ENCODE measurements at regions not wholly inside any gene's neighbourhood (a gene's known extent, or its start where the extent isn't known, plus 50 kb on each side); places are given as distances from the start of the nearest gene placed in this dataset.
"Not testable (repeated sequence)": the region's sequence is repeated elsewhere in the genome, so short reads cannot be mapped to it uniquely, and the experiment has no call there.

GRCh38 chr6:27112974-27113373 is 134.5 kb upstream of the PRSS16 start:
- no peak for FAIRE-seq

DNA sequence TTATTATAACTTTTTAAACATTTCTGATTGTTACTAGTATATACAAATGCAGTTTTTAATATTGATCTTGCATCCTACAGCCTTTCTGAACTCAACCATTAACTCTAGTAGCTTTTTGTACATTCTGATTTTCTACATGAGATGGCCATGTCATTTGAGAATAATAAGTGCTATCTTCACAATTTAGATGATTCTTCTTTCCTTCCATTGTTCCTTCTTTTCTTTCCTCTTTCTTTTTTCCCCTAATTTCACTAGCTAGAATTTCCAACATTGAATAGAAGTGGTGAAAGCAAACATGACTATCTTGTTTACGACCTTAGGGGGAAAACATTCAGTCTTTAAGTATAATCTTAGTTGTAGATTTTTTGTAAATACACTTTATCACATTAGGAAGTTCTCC is 128.2 kb upstream of the PRSS16 start:
- no peak for FAIRE-seq

DNA sequence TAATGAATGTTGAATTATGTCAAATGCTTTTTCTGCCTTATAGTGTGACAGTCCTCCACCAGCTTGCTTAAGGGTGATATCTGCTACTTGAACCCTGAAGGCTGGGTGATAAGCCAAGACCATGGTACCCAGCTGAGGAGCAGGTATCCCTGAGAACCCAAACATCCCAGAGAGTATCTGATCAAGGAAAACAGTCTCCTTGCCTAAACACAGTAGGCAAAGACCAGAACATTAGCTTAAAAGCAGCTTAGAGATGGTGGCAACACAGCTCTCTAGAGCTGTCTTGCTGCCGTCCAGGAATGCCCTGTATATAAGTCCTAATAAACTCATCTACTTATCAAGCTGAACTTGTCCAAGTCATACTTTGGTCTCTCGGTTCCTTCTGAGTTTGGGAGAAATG is 127.7 kb upstream of the PRSS16 start:
- FAIRE-seq, result no peak

DNA sequence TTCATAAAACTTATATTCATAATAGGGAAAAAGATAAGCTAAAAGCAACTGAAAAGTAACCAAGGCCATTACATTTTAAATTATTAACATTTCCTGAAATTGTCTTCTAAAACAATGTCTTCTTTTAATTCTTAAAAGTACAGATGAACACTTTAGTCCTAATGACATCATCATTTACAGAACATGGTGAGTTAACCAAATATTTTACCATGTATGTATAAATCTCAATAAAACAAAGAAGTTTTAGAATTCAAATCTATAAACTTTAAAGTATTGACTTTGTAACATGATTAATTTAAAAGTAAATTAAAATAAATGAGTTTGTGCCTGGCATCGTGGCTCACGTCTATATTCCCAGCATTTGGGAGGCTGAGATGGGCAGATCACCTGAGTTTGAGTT is 125.9 kb upstream of the PRSS16 start:
- no peak for FAIRE-seq

DNA sequence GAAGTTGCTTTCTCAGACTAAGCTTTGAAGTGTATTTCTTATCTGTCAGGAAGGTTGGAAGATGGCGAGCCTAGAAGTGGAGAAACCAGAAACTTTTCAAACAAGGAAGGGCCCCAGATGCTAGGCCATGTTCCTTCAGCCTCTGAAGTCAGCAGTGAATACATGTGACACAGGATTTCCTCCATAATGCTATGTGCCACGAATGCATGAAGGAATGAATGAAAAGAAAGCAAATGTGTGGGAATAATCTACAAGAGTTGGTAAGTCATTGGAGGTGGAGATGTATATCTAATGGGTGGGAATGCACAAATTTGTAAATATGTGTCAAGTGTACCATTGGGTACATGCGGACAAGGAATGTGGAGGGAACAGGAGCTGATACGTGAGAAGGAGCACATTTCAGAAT is 123.2 kb upstream of the PRSS16 start:
- FAIRE-seq, result no peak

GRCh38 chr6:27126046-27126814 is 121.3 kb upstream of the PRSS16 start:
- no peak for FAIRE-seq

- no peak for FAIRE-seq
These were observed 120.5 kb upstream of the PRSS16 start for GRCh38 chr6:27126815-27127537.

GRCh38 chr6:27127874-27128273 is 119.6 kb upstream of the PRSS16 start:
- FAIRE-seq, result not testable (repeated sequence)

DNA sequence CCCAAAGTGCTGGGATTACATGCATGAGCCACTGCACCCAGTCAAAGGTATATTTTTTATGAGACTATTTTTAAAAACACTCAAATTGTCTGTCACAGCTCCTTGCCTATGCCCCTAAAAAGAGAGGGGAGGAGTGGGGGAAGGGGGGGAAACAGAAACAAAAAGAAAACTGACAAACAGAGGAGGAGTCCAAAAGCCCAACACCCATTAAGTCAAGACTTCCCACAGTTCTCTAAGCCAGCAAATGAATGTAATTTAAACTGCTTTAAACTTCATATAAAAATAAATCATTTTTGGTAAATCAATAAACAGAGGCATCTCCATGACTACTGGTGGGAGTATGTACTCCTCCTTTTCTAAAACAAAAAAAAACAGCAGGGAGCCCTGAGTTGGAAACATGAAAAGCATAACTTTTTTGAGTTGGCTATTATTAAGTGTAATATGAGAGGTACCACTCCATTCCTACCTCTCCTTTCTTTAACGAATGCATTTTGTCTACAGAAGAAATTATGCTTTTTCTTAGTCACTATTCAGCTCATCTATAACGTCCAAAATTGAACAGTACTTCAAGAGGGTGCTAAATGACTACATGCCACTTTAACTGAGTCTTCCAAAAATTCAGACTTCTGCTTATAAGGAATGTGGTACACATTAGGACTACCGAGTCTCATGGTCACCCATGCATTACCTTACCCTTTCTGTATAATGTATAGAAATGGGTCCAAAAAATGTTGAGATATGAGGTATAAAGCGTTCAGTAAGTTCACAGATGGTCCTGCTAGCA is 119.0 kb upstream of the PRSS16 start:
- no peak for FAIRE-seq

DNA sequence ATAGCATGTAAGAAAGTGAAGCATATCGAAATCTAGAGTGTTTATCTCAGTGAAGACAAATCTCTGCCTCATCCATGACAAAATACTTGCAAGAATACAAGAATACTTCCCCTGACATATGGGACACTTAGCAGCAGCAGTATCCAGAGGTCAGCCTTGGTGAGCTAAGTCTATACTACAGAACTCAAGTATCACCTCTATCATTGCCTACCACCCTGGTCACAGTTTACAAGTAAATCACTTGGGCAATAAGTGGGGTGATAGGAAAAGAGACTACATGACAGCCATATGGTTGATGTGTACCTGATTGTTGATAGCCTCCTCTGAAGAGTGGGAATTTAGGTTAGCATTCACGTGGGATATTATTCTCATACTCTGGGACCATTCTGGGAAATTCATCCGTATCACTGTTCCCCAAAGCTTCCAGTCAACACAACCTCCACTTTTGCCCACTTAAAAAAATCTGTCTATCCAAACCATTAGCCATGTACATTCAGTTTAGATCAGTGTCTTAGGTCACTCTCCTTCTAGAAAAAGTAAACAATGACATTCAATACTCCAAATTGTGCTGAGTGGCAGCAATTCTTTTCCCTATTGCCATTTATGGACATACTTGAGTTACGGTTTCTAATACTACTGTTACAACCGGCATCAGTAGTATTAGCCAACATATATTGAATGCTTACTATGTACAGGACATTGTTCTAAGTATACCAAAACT is 118.2 kb upstream of the PRSS16 start:
- FAIRE-seq, result no peak

- FAIRE-seq, result no peak
These were observed 117.6 kb upstream of the PRSS16 start for GRCh38 chr6:27129917-27130316.

- no peak for FAIRE-seq
These were observed 116.7 kb upstream of the PRSS16 start for GRCh38 chr6:27130668-27131428.

DNA sequence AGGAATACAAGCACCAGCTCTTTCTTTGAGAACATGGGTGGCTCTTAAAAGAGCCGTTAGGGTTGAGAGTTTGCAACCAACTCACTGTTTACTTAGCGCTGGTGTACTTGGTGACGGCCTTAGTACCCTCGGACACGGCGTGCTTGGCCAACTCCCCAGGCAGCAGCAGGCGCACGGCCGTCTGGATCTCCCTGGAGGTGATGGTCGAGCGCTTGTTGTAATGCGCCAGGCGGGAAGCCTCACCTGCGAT is 115.3 kb upstream of the PRSS16 start:
- not testable (repeated sequence) for FAIRE-seq

- peak; percentile 72 for FAIRE-seq
These were observed 114.8 kb upstream of the PRSS16 start for GRCh38 chr6:27132532-27133280.

GRCh38 chr6:27133281-27134227 is 113.9 kb upstream of the PRSS16 start:
- no peak for FAIRE-seq

DNA sequence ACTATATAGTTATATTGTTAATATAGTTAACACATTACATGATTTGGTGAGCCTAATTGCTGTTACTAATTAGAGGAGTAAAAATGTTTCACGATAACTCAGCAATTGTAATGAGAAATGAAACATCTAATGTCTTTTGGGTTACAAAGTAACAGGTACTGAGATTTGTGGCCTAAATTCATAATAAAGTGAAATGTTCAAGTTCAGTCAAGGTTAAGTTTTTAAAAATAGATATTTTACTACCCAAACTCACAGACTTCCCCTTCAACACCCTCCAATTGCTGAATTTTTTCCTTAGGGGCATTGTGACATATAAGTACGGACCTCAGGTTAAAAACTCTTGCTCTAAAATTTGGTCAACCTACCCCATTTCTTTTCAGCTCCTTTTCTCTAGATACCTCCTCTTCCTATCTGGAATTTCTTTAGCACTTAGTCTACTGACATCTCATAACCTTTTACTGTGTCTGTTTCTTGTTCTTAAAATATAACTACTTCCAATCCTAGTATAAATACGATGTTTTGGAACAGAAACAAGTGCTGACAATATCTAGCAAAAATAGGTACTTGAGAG is 112.3 kb upstream of the PRSS16 start:
- no peak for FAIRE-seq

DNA sequence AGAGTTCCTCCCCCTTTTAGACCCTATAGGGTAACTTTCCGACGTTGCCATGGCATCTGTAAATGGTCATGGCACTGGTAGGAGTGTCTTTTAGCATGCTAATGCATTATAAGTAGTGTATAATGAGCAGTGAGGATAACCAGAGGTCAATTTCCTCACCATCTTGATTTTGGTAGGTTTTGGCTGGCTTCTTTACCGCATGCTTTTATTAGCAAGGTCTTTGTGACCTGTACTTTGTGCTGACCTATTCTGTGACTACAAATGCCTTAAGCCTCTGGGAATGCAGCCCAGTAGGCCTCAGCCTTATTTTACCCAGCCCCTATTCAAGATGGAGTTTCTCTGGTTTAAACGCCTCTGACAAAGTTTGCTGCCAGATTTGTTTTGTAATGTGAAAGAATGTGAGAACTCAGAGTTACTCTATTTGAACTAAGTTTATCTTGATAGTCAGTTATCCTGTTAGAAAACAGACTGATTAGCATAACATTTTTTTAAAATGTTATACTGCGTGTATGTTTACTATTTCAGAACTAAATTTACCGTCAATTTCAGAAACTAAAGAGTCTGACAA is 111.3 kb upstream of the PRSS16 start:
- no peak for FAIRE-seq

DNA sequence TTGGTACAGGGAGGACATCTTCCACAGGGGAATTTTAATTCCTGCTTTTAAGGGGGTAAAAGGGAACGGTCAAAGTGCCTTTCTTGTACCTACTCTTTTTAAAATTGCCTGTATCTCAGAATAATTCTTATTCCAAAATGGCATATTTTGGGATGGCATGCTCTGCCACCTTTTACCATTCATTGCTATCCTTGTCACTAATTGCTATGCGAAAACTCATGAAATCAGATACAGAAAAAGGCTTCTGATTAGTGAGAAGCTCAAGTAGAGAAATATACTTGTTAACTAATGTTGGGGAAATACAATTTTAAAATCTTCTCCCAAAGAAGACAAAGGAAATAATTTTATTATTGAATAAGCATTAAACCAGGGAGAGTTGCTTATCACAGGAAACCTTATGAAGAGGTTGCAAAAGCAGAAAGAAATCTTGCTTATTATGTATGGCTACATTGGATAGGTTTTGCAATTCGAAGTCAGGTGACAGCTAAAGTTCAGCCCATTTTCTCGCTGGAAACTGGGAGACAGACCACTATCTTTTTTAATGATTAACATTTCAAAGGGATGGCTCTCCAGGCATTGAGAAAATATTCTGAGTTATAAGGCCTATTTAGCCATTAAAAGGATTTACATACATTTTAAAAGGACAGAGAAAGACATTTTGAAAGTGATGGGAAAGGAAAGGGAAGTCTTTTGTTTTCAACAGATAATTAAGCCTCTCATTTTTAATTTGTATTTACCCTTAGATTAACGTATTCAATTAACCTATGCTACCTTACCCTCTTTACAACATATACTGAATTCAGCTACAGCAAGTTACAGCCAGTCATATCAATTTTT is 110.3 kb upstream of the PRSS16 start:
- no peak for FAIRE-seq

DNA sequence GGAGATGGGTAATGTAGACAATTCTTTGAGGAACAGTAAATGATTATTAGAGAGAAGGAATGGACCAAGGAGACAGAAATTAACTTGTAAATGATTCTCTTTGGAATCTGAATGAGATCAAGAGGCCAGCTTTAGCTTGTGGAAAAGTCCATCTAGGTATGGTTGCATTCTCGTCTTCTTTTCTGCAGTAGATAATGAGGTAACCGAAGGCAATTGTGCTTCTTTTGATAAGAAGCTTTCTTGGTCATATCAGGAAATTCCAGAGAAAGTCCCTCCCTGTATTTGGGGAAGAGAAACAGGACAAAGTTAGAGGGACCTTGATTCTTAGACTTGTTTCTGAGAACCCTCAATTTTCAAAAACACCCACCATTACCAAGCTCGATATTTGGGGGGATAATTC is 109.1 kb upstream of the PRSS16 start:
- FAIRE-seq, result no peak
